ENCODE measurements at regions not wholly inside any gene's neighbourhood (a gene's known extent, or its start where the extent isn't known, plus 50 kb on each side); places are given as distances from the start of the nearest gene placed in this dataset.

DNA sequence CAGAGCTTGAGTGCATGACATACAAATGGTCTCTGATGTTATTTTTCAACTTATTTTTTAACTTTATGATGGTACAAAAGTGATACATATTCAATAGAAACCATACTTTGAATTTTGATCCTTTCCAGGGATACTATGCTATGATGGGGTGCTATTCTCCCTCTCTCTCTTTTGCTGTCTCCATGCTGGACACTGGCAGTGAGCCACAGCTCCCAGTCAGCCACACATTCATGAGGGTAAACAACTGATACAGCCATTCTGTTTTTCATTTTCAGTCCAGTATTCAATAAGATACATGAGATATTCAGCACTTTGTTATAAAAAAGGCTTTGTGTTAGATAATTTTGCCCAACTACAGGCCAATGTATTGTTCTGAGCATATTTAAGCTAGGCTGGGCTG lies 859.3 kb upstream of the KLHL29 start:
- Histone ChIP-seq H3K9me3 (ENCODE audit: low read length) (peaks cover 75% of the 10 kb centered on the region), H3K27me3 (ENCODE audit: control insufficient read depth in 1 of 2, insufficient read depth in 2 of 2, low read length in 2 of 2) (no peaks in the 10 kb centered on the region), H3K9ac (ENCODE audit: insufficient read depth, low read depth, low read length) (no peak overlapping the region), H3K4me1 (ENCODE audit: insufficient read depth, low read length) (no peaks in the 10 kb centered on the region), H4K20me1 (ENCODE audit: insufficient read depth, low read length) (no peaks in the 10 kb centered on the region), H3K79me2 (ENCODE audit: insufficient read depth, low read length) (no peaks in the 10 kb centered on the region), H3K36me3 (replicated peaks in 1 of 2; ENCODE audit: control insufficient read depth in 1 of 2, insufficient read depth in 2 of 2, low read length in 2 of 2) (no peaks in the 10 kb centered on the region), H3K4me2 (ENCODE audit: low read depth, low read length) (no peak overlapping the region), H3K27ac (ENCODE audit: extremely low read length, insufficient read depth, low read length) (no peak overlapping the region), H2AFZ (ENCODE audit: low read length) (no peak overlapping the region), H3K4me3 (replicated peaks in 1 of 3; ENCODE audit: insufficient read depth in 1 of 3, low read depth in 2 of 3, low read length in 3 of 3) (no peak overlapping the region)
- ChIA-PET CTCF (ENCODE audit: low intra/inter-chr PET ratio, low total read pairs) (no interaction called here), POLR2A (no interaction called here)
- no TSS peak for BruUV-seq (replicated peaks)
- ATAC-seq, result no peak
- FAIRE-seq, result no peak
- intact Hi-C loops (cut with micrococcal nuclease; ENCODE audit: unreplicated experiment) (no loop called here), in situ Hi-C loops (cut with HindIII; ENCODE audit: extremely low pct_ligation_motif_present, low pct_unique_long_range_greater_than_20kb) (no loop called here)
- DNase-seq (ENCODE audit: low spot score), result no peak
- no peak for TF ChIP-seq ZNF761 (CRISPR knock-in tag; conservative IDR thresholded peaks at IDR 0.05)
- no peak for TF ChIP-seq ZNF136 (CRISPR knock-in tag; IDR thresholded peaks at IDR 0.05; ENCODE audit: low read depth)
- TF ChIP-seq, protein P1, sequence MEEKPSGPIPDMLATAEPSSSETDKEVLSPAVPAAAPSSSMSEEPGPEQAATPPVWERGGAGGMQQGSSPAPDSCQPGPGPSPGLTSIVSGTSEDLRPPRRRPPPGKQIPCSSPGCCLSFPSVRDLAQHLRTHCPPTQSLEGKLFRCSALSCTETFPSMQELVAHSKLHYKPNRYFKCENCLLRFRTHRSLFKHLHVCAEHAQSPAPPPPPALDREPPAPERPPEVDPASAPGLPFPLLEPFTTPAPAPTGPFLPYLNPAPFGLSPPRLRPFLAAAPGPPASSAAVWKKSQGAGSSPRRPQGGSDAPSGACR (CRISPR knock-in tag; IDR thresholded peaks at IDR 0.05), result no peak
- no peak for TF ChIP-seq RFXAP (CRISPR knock-in tag; IDR thresholded peaks at IDR 0.05; ENCODE audit: borderline replicate concordance)
- TF ChIP-seq, protein P2, sequence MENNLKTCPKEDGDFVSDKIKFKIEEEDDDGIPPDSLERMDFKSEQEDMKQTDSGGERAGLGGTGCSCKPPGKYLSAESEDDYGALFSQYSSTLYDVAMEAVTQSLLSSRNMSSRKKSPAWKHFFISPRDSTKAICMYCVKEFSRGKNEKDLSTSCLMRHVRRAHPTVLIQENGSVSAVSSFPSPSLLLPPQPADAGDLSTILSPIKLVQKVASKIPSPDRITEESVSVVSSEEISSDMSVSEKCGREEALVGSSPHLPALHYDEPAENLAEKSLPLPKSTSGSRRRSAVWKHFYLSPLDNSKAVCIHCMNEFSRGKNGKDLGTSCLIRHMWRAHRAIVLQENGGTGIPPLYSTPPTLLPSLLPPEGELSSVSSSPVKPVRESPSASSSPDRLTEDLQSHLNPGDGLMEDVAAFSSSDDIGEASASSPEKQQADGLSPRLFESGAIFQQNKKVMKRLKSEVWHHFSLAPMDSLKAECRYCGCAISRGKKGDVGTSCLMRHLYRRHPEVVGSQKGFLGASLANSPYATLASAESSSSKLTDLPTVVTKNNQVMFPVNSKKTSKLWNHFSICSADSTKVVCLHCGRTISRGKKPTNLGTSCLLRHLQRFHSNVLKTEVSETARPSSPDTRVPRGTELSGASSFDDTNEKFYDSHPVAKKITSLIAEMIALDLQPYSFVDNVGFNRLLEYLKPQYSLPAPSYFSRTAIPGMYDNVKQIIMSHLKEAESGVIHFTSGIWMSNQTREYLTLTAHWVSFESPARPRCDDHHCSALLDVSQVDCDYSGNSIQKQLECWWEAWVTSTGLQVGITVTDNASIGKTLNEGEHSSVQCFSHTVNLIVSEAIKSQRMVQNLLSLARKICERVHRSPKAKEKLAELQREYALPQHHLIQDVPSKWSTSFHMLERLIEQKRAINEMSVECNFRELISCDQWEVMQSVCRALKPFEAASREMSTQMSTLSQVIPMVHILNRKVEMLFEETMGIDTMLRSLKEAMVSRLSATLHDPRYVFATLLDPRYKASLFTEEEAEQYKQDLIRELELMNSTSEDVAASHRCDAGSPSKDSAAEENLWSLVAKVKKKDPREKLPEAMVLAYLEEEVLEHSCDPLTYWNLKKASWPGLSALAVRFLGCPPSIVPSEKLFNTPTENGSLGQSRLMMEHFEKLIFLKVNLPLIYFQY (CRISPR knock-in tag; IDR thresholded peaks at IDR 0.05; ENCODE audit: borderline replicate concordance), result no peak
- no peak for TF ChIP-seq JUND (CRISPR knock-in tag; IDR thresholded peaks at IDR 0.05)
- TF ChIP-seq, protein P3, sequence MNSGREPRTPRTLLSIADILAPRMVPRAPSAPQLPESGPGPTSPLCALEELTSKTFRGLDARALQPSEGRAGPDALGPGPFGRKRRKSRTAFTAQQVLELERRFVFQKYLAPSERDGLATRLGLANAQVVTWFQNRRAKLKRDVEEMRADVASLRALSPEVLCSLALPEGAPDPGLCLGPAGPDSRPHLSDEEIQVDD (CRISPR knock-in tag; IDR thresholded peaks at IDR 0.05; ENCODE audit: borderline replicate concordance), result no peak
- no peak for TF ChIP-seq RFX5 (IDR thresholded peaks at IDR 0.05; ENCODE audit: low read depth, low read length)
- TF ChIP-seq ZNF264 (CRISPR knock-in tag; IDR thresholded peaks at IDR 0.05), result no peak
- TF ChIP-seq CBFB (CRISPR knock-in tag; IDR thresholded peaks at IDR 0.05), result no peak
- TF ChIP-seq ZNF335 (CRISPR knock-in tag; IDR thresholded peaks at IDR 0.05), result no peak
- TF ChIP-seq, protein P4, sequence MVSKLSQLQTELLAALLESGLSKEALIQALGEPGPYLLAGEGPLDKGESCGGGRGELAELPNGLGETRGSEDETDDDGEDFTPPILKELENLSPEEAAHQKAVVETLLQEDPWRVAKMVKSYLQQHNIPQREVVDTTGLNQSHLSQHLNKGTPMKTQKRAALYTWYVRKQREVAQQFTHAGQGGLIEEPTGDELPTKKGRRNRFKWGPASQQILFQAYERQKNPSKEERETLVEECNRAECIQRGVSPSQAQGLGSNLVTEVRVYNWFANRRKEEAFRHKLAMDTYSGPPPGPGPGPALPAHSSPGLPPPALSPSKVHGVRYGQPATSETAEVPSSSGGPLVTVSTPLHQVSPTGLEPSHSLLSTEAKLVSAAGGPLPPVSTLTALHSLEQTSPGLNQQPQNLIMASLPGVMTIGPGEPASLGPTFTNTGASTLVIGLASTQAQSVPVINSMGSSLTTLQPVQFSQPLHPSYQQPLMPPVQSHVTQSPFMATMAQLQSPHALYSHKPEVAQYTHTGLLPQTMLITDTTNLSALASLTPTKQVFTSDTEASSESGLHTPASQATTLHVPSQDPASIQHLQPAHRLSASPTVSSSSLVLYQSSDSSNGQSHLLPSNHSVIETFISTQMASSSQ (IDR thresholded peaks at IDR 0.05; ENCODE audit: low read depth), result no peak
- TF ChIP-seq, protein P4 (CRISPR knock-in tag; IDR thresholded peaks at IDR 0.05; ENCODE audit: borderline replicate concordance), result no peak
- TF ChIP-seq KDM6A (CRISPR knock-in tag; IDR thresholded peaks at IDR 0.05; ENCODE audit: low read depth), result no peak
- no peak for TF ChIP-seq KDM3A (CRISPR knock-in tag; IDR thresholded peaks at IDR 0.05; ENCODE audit: low read depth)
- no peak for TF ChIP-seq EHMT2 (IDR thresholded peaks at IDR 0.05; ENCODE audit: borderline replicate concordance, low read depth, low read length)

All from HepG2 (cell line).